B cell (primary cell): ENCODE measurements at regions not wholly inside any gene's neighbourhood (a gene's known extent, or its start where the extent isn't known, plus 50 kb on each side); places are given as distances from the start of the nearest gene placed in this dataset.

Experiments used
- ATAC-seq: fragments of 200-7000 bp; cut with Tn5 transposase; one replicate; pipeline ENCODE4 v1.10.0; 2021; ENCODE audit warnings: low read depth, mild to moderate bottlenecking, moderate number of reproducible peaks, moderate library complexity
- CTCF ChIA-PET: fragments of 350-600 bp; sonication (Branson Sonifier 250); formaldehyde crosslinking; loops from one replicate; lab custom pipeline; 2021; ENCODE audit warnings: antibody characterized with exemption, inconsistent platforms; lab: Charles Lee
- POLR2A ChIA-PET: fragments of 350-600 bp; sonication (Branson Sonifier 250); formaldehyde crosslinking; loops from one replicate; lab custom pipeline; 2021; ENCODE audit warnings: antibody characterized with exemption; lab: Charles Lee
- DNase-seq: peaks from one replicate; pipeline ENCODE4 v3.0.0; 2013
- H2AFZ ChIP-seq: 2 replicates; pipeline ENCODE4 v1.6.1; 2012; ENCODE audit warnings: mild to moderate bottlenecking, low read depth, low read length; ENCODE audit not compliant: insufficient read depth, poor library complexity, severe bottlenecking
- H3K27ac ChIP-seq, 2 donors: 1 replicate in 1 of 2; 2 replicates in 1 of 2; pipeline ENCODE4 v1.5.1; 2012 to 2013; ENCODE audit warnings: low read length in 2 of 2, mild to moderate bottlenecking in 2 of 2, moderate library complexity in 1 of 2
- H3K27me3 ChIP-seq, 4 experiments: fragments of 200-600 bp in 1 of 4; sonication (generic) in 1 of 4; replicated peaks in 1 of 4; 1 replicate in 2 of 4; 2 replicates in 2 of 4; pipeline versions ENCODE4 v1.6.1 to v1.7.0; 2013 to 2016; ENCODE audit warnings: low read length in 3 of 4, mild to moderate bottlenecking in 2 of 4, mixed read lengths in 1 of 4, moderate library complexity in 1 of 4; ENCODE audit not compliant: insufficient read depth in 4 of 4, control insufficient read depth in 3 of 4; ENCODE audit errors: control extremely low read depth in 1 of 4
- H3K36me3 ChIP-seq, 2 experiments: replicated peaks in 1 of 2; 1 replicate in 1 of 2; 2 replicates in 1 of 2; pipeline versions ENCODE4 v1.6.1 to v1.7.1; 2013; ENCODE audit warnings: low read length in 1 of 2; ENCODE audit not compliant: insufficient read depth in 2 of 2, control insufficient read depth in 1 of 2; ENCODE audit errors: control extremely low read depth in 1 of 2, extremely low read depth in 1 of 2
- H3K4me1 ChIP-seq, 2 donors: fragments of 200-600 bp in 1 of 2; sonication (generic) in 1 of 2; 1 replicate in 1 of 2; 2 replicates in 1 of 2; pipeline versions ENCODE4 v1.5.1 to v1.6.1; 2013 to 2017; ENCODE audit warnings: low read length in 2 of 2; ENCODE audit not compliant: control insufficient read depth in 2 of 2, insufficient read depth in 2 of 2
- H3K4me2 ChIP-seq: replicated peaks from 2 replicates; pipeline ENCODE3; 2012; ENCODE audit warnings: mild to moderate bottlenecking, low read depth, low read length; ENCODE audit not compliant: poor library complexity, severe bottlenecking
- H3K4me3 ChIP-seq, 5 experiments: fragments of 200-600 bp in 1 of 5; sonication (generic) in 1 of 5; 1 replicate in 3 of 5; 2 replicates in 2 of 5; pipeline versions ENCODE4 v1.5.1 to v1.7.0; 2011 to 2016; ENCODE audit warnings: low read length in 4 of 5, mild to moderate bottlenecking in 4 of 5, low read depth in 2 of 5, control low read depth in 1 of 5, moderate library complexity in 1 of 5; ENCODE audit not compliant: insufficient read depth in 1 of 5; ENCODE audit errors: control extremely low read depth in 1 of 5, extremely low read depth in 1 of 5
- H3K79me2 ChIP-seq: fragments of 200-600 bp; sonication (generic); one replicate; pipeline ENCODE4 v1.6.0; 2016; ENCODE audit warnings: low read length; ENCODE audit not compliant: control insufficient read depth, insufficient read depth
- H3K9ac ChIP-seq: fragments of 200-600 bp; sonication (generic); 2 replicates; pipeline ENCODE4 v1.6.1; 2017; ENCODE audit warnings: mild to moderate bottlenecking, low read length, moderate library complexity
- H3K9me3 ChIP-seq, 3 donors: one replicate each; pipeline versions ENCODE4 v1.6.1 to v1.7.1; 2013; ENCODE audit warnings: low read length in 2 of 3; ENCODE audit not compliant: control insufficient read depth in 2 of 3, insufficient read depth in 1 of 3; ENCODE audit errors: control extremely low read depth in 1 of 3
- H4K20me1 ChIP-seq: 2 replicates; pipeline ENCODE4 v1.6.0; 2012; ENCODE audit warnings: mild to moderate bottlenecking, low read length; ENCODE audit not compliant: insufficient read depth, control insufficient read depth, poor library complexity, severe bottlenecking
- H3K27ac Mint-ChIP-seq: one replicate; pipeline ENCODE4 v1.8.0; 2021; ENCODE audit warnings: mixed read lengths
- H3K27me3 Mint-ChIP-seq: one replicate; pipeline ENCODE4 v1.8.0; 2021; ENCODE audit warnings: mixed read lengths
- H3K4me1 Mint-ChIP-seq: one replicate; pipeline ENCODE4 v1.8.0; 2021; ENCODE audit warnings: mixed read lengths
- H3K4me3 Mint-ChIP-seq: one replicate; pipeline ENCODE4 v1.8.0; 2021; ENCODE audit warnings: mixed read lengths
- H3K9me3 Mint-ChIP-seq: one replicate; pipeline ENCODE4 v1.8.0; 2022; ENCODE audit warnings: mixed read lengths; ENCODE audit not compliant: insufficient read depth
- EZH2 ChIP-seq: IDR thresholded peaks from 2 replicates; pipeline ENCODE4 v1.6.1; 2012; ENCODE audit warnings: borderline replicate concordance, low read depth, mild to moderate bottlenecking, moderate library complexity, low read length; ENCODE audit not compliant: insufficient read depth, poor library complexity, severe bottlenecking
- WGBS: methylation state at CpG from one replicate; pipeline ENCODE4 v1.1.5; 2013; ENCODE audit warnings: missing lambda C conversion rate; ENCODE audit not compliant: insufficient coverage; 5-methylcytosine and 5-hydroxymethylcytosine counted together
- intact Hi-C: fragments of 100-400 bp; cut with micrococcal nuclease; formaldehyde crosslinking; loops from one replicate; pipeline ENCODE4 v1.10.0; 2022
- TF ChIP-seq, protein P1 (sequence below): fragments of 200-600 bp; IDR thresholded peaks from one replicate; pipeline ENCODE4 v1.8.0; 2022; ENCODE audit warnings: antibody characterized with exemption, mild to moderate bottlenecking

DNA sequence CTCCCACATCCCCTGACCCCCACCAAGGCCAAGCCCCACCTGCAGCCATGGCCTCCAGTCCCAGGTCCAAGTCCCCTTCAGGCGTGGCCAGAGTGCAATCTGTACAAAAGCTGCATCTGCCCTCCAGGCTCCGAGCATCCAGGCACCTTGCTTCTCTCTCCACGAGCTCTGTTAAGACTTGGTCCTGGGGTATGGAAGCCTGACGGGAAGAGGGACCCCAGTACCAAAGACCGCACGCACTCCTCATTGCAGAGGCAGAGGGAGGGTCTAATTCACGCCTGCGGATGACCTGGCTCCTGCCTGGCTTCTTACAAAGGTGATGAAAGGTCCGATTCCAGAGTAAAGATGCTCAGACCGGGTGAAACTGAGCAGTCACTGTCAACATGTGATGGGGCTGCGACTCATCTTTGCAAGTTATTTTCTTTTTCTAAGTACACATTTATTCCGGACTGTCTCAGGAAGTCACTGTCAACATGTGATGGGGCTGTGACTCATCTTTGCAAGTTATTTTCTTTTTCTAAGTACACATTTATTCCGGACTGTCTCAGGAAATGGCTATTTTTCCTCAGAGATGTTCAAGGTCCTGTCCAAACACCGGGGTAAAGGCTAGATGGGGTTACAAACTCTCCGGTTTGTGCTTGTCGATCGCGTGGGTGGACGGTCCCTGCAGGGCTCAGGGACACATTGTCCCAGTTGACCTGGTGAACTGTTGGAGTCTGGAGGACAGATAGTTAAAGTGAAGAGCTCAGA, 252.0 kb upstream of the IRX4 start:
- Histone ChIP-seq H3K27ac (no peak overlapping the region), H3K4me1 (no peaks in the 10 kb centered on the region), H3K4me3 (no peak overlapping the region), H3K9me3 (peaks cover 0 to 12% (median 0%) of the 10 kb centered on the region in 3 donors), H3K9ac (no peak overlapping the region), H3K4me2 (no peak overlapping the region), H3K27me3 (no peaks in the 10 kb centered on the region), H4K20me1 (no peaks in the 10 kb centered on the region), H2AFZ (no peak overlapping the region), H3K79me2 (no peaks in the 10 kb centered on the region), H3K36me3 (no peaks in the 10 kb centered on the region)
- 93% methylated on average over 17 of the region's 19 CpGs for whole genome bisulfite sequencing
- TF ChIP-seq EZH2: no peak
- TF ChIP-seq, protein P1, sequence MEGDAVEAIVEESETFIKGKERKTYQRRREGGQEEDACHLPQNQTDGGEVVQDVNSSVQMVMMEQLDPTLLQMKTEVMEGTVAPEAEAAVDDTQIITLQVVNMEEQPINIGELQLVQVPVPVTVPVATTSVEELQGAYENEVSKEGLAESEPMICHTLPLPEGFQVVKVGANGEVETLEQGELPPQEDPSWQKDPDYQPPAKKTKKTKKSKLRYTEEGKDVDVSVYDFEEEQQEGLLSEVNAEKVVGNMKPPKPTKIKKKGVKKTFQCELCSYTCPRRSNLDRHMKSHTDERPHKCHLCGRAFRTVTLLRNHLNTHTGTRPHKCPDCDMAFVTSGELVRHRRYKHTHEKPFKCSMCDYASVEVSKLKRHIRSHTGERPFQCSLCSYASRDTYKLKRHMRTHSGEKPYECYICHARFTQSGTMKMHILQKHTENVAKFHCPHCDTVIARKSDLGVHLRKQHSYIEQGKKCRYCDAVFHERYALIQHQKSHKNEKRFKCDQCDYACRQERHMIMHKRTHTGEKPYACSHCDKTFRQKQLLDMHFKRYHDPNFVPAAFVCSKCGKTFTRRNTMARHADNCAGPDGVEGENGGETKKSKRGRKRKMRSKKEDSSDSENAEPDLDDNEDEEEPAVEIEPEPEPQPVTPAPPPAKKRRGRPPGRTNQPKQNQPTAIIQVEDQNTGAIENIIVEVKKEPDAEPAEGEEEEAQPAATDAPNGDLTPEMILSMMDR: no peak
- no peaks in the 10 kb centered on the region for H3K27me3 Mint-ChIP-seq
- ChIA-PET POLR2A (no interaction called here), CTCF (no interaction called here)
- no peaks in the 10 kb centered on the region for H3K4me1 Mint-ChIP-seq
- H3K9me3 Mint-ChIP-seq: no peaks in the 10 kb centered on the region
- ATAC-seq (no peak), DNase-seq (no peak)
- no peak overlapping the region for H3K27ac Mint-ChIP-seq
- intact Hi-C loops: no loop called here
- no peak overlapping the region for H3K4me3 Mint-ChIP-seq

DNA sequence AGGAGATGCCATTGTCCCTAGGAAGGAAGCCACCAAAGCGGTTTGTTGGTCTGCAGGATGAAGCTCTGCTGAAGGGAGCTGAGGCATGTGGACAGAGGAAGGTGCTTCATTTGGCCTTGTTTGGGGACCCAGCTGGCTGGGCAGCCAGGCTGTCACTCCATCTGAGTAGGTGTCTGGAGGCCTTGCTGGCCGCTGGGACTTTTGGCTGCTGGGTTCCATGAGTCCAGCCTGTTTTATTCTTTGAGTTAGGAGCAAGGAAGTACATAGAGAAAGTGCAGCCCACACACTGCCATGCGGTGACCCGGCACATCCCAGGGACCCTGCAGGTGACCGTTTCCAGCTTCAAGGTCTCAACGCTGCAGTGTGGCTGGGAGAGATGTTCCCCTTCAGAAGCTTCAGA, 251.2 kb upstream of the IRX4 start:
- Mint-ChIP-seq H3K4me1 (no peaks in the 10 kb centered on the region), H3K9me3 (no peaks in the 10 kb centered on the region), H3K4me3 (no peak overlapping the region), H3K27ac (no peak overlapping the region), H3K27me3 (no peaks in the 10 kb centered on the region)
- DNase-seq (no peak), ATAC-seq (no peak)
- ChIA-PET POLR2A (no interaction called here), CTCF (no interaction called here)
- H3K36me3 ChIP-seq: no peaks in the 10 kb centered on the region
- no peak overlapping the region for H3K9ac ChIP-seq
- 90% methylated on average over 6 of the region's 6 CpGs for WGBS
- H2AFZ ChIP-seq: no peak overlapping the region
- H3K27ac ChIP-seq: no peak overlapping the region
- no peaks in the 10 kb centered on the region for H3K27me3 ChIP-seq
- H3K4me2 ChIP-seq: no peak overlapping the region
- TF ChIP-seq, protein P1: no peak
- no peak for TF ChIP-seq EZH2
- no peaks in the 10 kb centered on the region for H4K20me1 ChIP-seq
- H3K4me3 ChIP-seq: no peak overlapping the region
- intact Hi-C loops: no loop called here
- H3K79me2 ChIP-seq: no peaks in the 10 kb centered on the region
- no peaks in the 10 kb centered on the region for H3K4me1 ChIP-seq
- peaks cover 0 to 12% (median 0%) of the 10 kb centered on the region in 3 donors for H3K9me3 ChIP-seq
